HEK293T (cell line): ENCODE measurements at regions not wholly inside any gene's neighbourhood (a gene's known extent, or its start where the extent isn't known, plus 50 kb on each side); places are given as distances from the start of the nearest gene placed in this dataset.

ENCODE experiments used
- ARNT ChIP-seq: fragments of 450-650 bp; IDR thresholded peaks from 2 replicates; pipeline ENCODE4 v1.6.1; 2017; ENCODE audit warnings: mild to moderate bottlenecking
- BHLHE40 ChIP-seq: fragments of 450-650 bp; IDR thresholded peaks from 2 replicates; pipeline ENCODE4 v1.6.1; 2016; ENCODE audit warnings: mild to moderate bottlenecking, moderate library complexity, borderline replicate concordance
- ELF4 ChIP-seq: fragments of 450-650 bp; IDR thresholded peaks from 2 replicates; pipeline ENCODE4 v1.6.1; 2017; ENCODE audit warnings: antibody characterized with exemption
- FOXA1 ChIP-seq: fragments of 450-650 bp; IDR thresholded peaks from 2 replicates; pipeline ENCODE4 v1.6.1; 2016; ENCODE audit warnings: mild to moderate bottlenecking
- LEF1 ChIP-seq: fragments of 450-650 bp; IDR thresholded peaks from 2 replicates; pipeline ENCODE4 v1.6.1; 2017; ENCODE audit warnings: mild to moderate bottlenecking, borderline replicate concordance
- NFRKB ChIP-seq: fragments of 450-650 bp; IDR thresholded peaks from 2 replicates; pipeline ENCODE4 v1.6.1; 2016; ENCODE audit warnings: mild to moderate bottlenecking, moderate library complexity
- SP1 ChIP-seq: fragments of 450-650 bp; IDR thresholded peaks from 2 replicates; pipeline ENCODE4 v1.6.1; 2017
- SUZ12 ChIP-seq: fragments of 450-650 bp; IDR thresholded peaks from 2 replicates; pipeline ENCODE4 v1.6.1; 2016; ENCODE audit warnings: mild to moderate bottlenecking
- TARDBP ChIP-seq: fragments of 450-650 bp; IDR thresholded peaks from 2 replicates; pipeline ENCODE4 v1.6.1; 2016

DNA sequence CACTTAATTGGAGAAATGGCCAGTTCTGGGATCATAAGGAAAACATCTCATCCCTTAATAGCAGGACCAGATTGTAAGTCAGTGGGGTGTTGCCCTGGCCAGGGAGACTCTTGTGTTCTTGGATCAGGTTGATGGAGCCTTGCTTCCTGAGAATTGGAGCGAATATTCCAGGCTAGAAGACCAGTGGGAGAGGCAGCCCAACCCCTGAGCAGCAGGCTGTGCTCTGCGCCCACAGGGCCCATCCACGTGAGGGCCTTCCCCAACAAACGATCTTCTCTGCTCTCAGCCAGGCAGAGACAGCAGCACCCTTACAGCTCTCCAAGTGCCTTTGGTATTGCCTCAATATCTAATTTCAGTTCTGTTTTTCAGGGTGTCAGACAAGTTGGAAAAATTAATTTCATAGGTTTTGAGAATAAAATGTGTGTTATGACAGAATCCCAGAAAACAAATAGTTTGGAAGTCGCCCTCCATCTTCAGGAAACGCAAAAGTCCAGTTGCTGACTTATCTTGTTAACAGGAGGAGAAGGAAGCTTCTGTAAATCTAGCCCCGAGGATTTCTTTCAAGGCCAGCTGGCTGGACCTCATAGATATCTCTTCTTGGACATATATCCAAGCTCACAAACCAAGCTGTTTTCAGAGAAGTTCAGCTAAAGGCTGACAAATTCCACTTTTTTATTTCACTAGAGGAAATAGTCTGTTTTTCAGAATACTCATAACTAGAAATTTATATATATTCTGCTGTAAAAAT lies 105.5 kb downstream of the COPS8 start:
- TF ChIP-seq SP1 (no peak), SUZ12 (no peak), ELF4 (no peak), ARNT (no peak), NFRKB (no peak), BHLHE40 (no peak), FOXA1 (no peak), TARDBP (no peak), LEF1 (no peak)
